Epithelial cell of proximal tubule (primary cell): ENCODE measurements at regions not wholly inside any gene's neighbourhood (a gene's known extent, or its start where the extent isn't known, plus 50 kb on each side); places are given as distances from the start of the nearest gene placed in this dataset.
"Not testable (repeated sequence)": the region's sequence is repeated elsewhere in the genome, so short reads cannot be mapped to it uniquely, and the experiment has no call there.

Experiments used
- DNase-seq: peaks from one replicate; pipeline ENCODE4 v3.0.0-alpha.2; 2011; ENCODE audit warnings: low read depth
- H3K4me3 ChIP-seq: 2 replicates; pipeline ENCODE4 v1.5.1; 2011; ENCODE audit warnings: low read depth, mild to moderate bottlenecking, low read length
- TF ChIP-seq, protein P1 (sequence below): conservative IDR thresholded peaks from 2 replicates; pipeline ENCODE4 v1.5.1; 2012; ENCODE audit warnings: low read depth, mild to moderate bottlenecking, low read length

DNA sequence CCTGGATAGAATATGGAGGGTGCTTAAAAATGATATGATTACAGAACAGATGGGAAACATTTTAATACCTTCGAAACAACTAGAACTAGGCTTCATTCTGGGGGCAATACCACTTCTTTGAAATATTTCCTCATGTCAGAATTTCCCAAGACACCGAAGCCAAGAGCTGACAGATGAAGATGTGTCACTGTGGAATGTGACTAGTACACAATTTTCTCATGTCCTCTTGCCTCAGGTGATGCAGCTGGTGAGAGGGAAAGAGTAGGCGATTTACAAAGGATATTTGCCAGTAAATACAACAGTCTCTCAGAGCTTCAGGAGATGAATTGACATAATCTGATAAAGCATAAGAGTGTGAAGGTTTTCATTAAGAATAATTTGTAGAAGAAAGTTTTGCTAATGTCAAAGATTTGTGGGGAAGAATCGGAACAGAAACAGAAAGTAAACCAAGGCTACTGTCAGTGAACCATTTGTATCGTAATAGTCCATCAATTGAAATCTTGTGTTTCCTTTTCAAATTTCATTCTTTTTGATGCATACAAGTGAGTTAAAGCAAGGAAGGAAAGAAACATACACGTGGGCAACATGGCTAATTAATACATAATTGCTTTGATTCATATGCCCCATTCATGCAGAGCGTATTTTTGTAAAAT, 164.7 kb upstream of the CCN2 start:
- no peak overlapping the region for H3K4me3 ChIP-seq
- no peak for DNase-seq
- TF ChIP-seq, protein P1, sequence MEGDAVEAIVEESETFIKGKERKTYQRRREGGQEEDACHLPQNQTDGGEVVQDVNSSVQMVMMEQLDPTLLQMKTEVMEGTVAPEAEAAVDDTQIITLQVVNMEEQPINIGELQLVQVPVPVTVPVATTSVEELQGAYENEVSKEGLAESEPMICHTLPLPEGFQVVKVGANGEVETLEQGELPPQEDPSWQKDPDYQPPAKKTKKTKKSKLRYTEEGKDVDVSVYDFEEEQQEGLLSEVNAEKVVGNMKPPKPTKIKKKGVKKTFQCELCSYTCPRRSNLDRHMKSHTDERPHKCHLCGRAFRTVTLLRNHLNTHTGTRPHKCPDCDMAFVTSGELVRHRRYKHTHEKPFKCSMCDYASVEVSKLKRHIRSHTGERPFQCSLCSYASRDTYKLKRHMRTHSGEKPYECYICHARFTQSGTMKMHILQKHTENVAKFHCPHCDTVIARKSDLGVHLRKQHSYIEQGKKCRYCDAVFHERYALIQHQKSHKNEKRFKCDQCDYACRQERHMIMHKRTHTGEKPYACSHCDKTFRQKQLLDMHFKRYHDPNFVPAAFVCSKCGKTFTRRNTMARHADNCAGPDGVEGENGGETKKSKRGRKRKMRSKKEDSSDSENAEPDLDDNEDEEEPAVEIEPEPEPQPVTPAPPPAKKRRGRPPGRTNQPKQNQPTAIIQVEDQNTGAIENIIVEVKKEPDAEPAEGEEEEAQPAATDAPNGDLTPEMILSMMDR: no peak

DNA sequence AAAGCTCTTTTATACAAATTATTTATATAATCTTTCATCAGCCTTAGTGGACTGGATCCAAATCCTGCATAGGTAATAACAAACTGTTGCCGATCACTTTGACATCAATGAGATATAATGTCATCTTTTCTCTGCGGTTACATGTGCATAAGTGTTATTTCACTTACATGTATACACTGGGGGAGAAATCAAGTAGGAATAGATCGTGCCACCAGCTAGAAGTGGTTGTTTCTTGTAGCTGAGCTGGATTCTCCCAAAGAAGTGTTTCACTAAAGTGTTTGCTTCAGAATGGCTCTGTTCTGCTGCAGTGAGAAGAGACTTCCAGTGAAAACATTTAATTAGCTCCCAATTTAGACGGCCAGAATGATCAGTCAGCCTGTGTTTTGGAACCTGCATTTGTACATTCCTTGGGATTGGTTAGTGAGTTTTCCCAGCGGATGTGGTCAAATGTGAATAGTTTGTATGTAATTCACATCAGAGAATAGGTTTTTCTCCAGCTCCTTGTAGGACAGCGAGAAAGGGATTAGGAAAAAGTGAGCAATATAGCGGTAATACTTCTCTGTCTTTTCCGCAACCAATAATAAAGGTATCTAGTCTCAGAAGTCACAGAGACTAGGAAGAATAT, 163.1 kb upstream of the CCN2 start:
- no peak overlapping the region for H3K4me3 ChIP-seq
- no peak for DNase-seq
- TF ChIP-seq, protein P1: no peak

DNA sequence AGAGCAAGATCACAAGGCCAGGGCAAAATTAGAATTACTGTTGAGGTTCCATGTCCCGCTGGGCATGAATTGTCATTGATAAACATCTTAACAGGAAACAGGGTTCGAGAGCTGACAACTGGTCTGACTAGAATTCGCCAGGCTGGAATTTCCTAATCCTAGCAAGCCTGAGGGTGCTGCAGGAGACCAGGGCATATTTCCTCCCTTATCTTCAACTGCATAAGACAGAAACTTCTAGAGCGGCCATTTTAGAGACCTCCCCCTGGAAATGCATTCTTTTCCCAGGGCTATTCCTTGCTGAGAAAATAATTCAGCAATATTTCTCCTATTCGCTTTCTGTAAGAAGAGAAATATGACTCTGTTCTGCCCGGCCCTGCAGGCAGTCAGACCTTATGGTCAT, 158.6 kb upstream of the CCN2 start:
- DNase-seq, H3K4me3 ChIP-seq: not testable (repeated sequence)

DNA sequence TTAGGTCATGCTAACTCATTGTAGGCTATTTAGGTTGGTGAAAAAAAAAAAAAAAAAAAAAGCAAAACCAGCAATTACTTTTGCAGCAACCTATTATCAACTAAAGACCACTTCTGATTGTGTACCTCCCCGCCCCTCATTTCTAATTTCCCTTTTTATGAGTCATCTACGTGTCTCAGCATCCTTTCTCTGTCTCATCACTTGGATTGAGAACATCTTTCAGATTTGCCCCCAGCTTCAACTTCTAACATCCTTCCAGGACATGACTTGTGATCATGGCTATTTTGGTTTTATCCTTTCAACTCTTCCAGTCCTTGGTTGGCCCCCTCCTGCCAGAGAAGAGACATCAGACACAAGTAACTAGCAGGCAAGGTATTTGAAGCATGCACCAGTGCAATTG, 156.7 kb upstream of the CCN2 start:
- no peak overlapping the region for H3K4me3 ChIP-seq
- DNase-seq: no peak
- TF ChIP-seq, protein P1: no peak

DNA sequence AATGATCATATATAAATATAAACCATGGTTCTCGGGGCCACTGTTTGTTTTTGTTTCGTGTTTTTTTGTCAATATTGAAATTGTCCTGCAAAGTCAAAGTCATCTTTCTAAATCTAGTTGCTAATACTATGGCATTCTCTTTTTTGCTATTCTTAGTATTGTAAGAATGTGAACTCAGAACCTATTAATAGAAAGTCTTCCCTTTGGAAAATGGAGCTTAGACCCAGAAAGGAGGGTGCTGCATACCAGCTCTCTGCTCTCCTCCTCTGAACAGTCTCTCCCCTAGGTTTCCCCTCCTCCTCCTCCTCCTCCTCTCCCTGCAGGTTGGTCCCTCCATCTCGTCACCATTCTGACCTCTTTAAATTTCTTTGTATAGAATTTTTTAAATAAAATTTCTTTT, 150.4 kb upstream of the CCN2 start:
- H3K4me3 ChIP-seq: no peak overlapping the region
- DNase-seq: no peak
- TF ChIP-seq, protein P1: no peak

DNA sequence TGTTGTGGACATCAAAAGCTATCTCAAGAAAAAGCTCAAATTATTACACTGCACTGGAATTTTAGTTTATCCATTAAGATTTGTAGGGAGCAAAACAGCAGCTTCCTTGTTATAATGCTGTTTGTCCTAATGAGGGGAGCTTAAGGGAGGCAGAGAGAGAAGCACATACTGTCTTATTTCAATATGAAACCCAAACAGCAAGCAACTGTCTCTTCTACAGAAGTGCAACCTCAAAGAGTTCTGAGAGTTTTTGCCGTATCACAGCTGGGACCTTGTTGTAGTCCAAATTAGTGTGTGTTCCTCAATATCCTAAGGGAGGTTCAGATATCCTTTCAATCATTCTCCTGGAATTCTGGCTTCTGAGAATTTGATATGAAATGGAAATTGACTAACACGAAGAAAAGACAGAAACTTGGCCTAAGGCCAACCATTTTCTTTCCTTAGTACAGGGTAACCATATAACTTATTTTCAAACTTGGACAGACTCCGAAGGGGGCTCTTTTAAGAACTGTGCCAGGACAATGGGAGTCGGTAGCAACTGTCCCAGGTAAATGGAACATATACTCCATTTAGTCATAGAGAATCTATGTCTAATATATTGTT, 149.3 kb upstream of the CCN2 start:
- no peak overlapping the region for H3K4me3 ChIP-seq
- TF ChIP-seq, protein P1: no peak
- DNase-seq: no peak

DNA sequence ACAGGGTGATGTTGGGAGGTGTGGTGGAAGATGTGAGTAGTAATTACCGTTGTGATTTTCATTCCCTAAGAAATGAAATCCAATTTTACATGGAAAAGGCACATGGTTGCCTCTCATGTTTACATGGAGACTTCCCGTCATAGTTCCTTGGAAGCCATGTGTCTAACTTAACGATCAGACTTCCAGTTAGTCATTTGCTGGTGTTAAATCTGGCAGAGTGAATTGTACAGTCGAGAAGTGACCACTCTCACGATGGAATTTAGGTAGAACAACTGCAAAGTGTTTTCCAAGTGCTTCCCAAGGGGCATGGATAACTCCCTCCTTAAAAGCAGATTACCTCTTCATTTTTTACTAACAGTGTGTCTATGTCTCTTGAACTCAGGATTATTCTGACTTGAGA, 145.8 kb upstream of the CCN2 start:
- TF ChIP-seq, protein P1: no peak
- no peak for DNase-seq
- no peak overlapping the region for H3K4me3 ChIP-seq
